OCI-LY1 (cell line): ENCODE measurements at regions not wholly inside any gene's neighbourhood (a gene's known extent, or its start where the extent isn't known, plus 50 kb on each side); places are given as distances from the start of the nearest gene placed in this dataset.
"Not testable (repeated sequence)": the region's sequence is repeated elsewhere in the genome, so short reads cannot be mapped to it uniquely, and the experiment has no call there.

Experiments used
- H2AFZ ChIP-seq: fragments of 200-600 bp; sonication (generic), shearing (Covaris generic); 2 replicates; pipeline ENCODE4 v1.6.0; 2014; ENCODE audit warnings: antibody characterized with exemption, mild to moderate bottlenecking, low read length
- H3F3A ChIP-seq: fragments of 200-600 bp; sonication (generic), shearing (Covaris generic); 2 replicates; pipeline ENCODE4 v1.6.0; 2014; ENCODE audit warnings: mild to moderate bottlenecking, antibody characterized with exemption, low read length, moderate library complexity; ENCODE audit not compliant: insufficient read depth
- H3K27ac ChIP-seq: fragments of 200-600 bp; sonication (generic); 2 replicates; pipeline ENCODE4 v1.5.1; 2014; ENCODE audit warnings: low read length, mixed run types, mild to moderate bottlenecking, low read depth; ENCODE audit not compliant: poor library complexity, severe bottlenecking
- H3K27me3 ChIP-seq: fragments of 200-600 bp; sonication (generic); 2 replicates; pipeline ENCODE4 v1.6.0; 2014; ENCODE audit warnings: antibody characterized with exemption, mild to moderate bottlenecking, low read length, moderate library complexity; ENCODE audit not compliant: insufficient read depth
- H3K36me3 ChIP-seq: fragments of 200-600 bp; sonication (generic); 2 replicates; pipeline ENCODE4 v1.6.1; 2014; ENCODE audit warnings: mild to moderate bottlenecking, antibody characterized with exemption, low read length, moderate library complexity, mixed read lengths; ENCODE audit not compliant: insufficient read depth
- H3K4me1 ChIP-seq: fragments of 200-600 bp; sonication (generic); 2 replicates; pipeline ENCODE4 v1.5.1; 2014; ENCODE audit warnings: mild to moderate bottlenecking, low read length, moderate library complexity; ENCODE audit not compliant: insufficient read depth, severe bottlenecking
- H3K4me2 ChIP-seq: fragments of 200-600 bp; sonication (generic), shearing (Covaris generic); 2 replicates; pipeline ENCODE4 v1.6.1; 2014; ENCODE audit warnings: low read length
- H3K4me3 ChIP-seq: fragments of 200-600 bp; sonication (generic); 2 replicates; pipeline ENCODE4 v1.5.1; 2014; ENCODE audit warnings: low read length, low read depth, mild to moderate bottlenecking, mixed read lengths; ENCODE audit not compliant: poor library complexity, severe bottlenecking
- H3K79me2 ChIP-seq: fragments of 200-600 bp; shearing (Covaris generic); 2 replicates; pipeline ENCODE4 v1.6.1; 2016; ENCODE audit warnings: mixed run types, low read length, mixed read lengths; ENCODE audit not compliant: insufficient read depth
- H3K9ac ChIP-seq: fragments of 200-600 bp; sonication (generic), shearing (Covaris generic); 2 replicates; pipeline ENCODE4 v1.6.1; 2014; ENCODE audit warnings: mild to moderate bottlenecking, low read length, mixed read lengths
- H3K9me2 ChIP-seq: fragments of 200-600 bp; sonication (generic), shearing (Covaris generic); 2 replicates; pipeline ENCODE4 v1.6.1; 2014; ENCODE audit warnings: low read depth, mild to moderate bottlenecking, low read length, mixed read lengths
- H3K9me3 ChIP-seq: fragments of 200-600 bp; shearing (Covaris generic); 2 replicates; pipeline ENCODE4 v1.6.1; 2014; ENCODE audit warnings: low read length, mixed read lengths
- H4K20me1 ChIP-seq: fragments of 200-600 bp; sonication (generic), shearing (Covaris generic); 2 replicates; pipeline ENCODE4 v1.6.0; 2016; ENCODE audit warnings: mild to moderate bottlenecking, low read length; ENCODE audit not compliant: insufficient read depth
- CTCF ChIP-seq: fragments of 200-600 bp; sonication (generic), shearing (Covaris generic); IDR thresholded peaks from 2 replicates; pipeline ENCODE4 v1.5.1; 2017; ENCODE audit warnings: mild to moderate bottlenecking, antibody characterized with exemption, low read length, moderate library complexity, mixed read lengths
- EZH2 ChIP-seq: fragments of 200-600 bp; sonication (generic), shearing (Covaris generic); IDR thresholded peaks from 2 replicates; pipeline ENCODE4 v1.8.0; 2017; ENCODE audit warnings: borderline replicate concordance, mixed run types, mild to moderate bottlenecking, antibody characterized with exemption, low read length, moderate library complexity, mixed read lengths

GRCh38 chr18:30855762-30856161 is 186.8 kb downstream of the DSC3 start:
- H3K4me1 ChIP-seq = no peaks in the 10 kb centered on the region
- no peak overlapping the region for H3K9ac ChIP-seq
- H3K4me2 ChIP-seq = no peak overlapping the region
- no peaks in the 10 kb centered on the region for H3K79me2 ChIP-seq
- no peaks in the 10 kb centered on the region for H3K9me2 ChIP-seq
- no peak overlapping the region for H2AFZ ChIP-seq
- no peaks in the 10 kb centered on the region for H3K36me3 ChIP-seq
- no peaks in the 10 kb centered on the region for H3F3A ChIP-seq
- no peak overlapping the region for H3K27ac ChIP-seq
- no peaks in the 10 kb centered on the region for H3K27me3 ChIP-seq
- no peaks in the 10 kb centered on the region for H3K9me3 ChIP-seq
- H4K20me1 ChIP-seq = no peaks in the 10 kb centered on the region
- TF ChIP-seq EZH2 (no peak), CTCF (no peak)
- H3K4me3 ChIP-seq = no peak overlapping the region

- H3K27me3 ChIP-seq = no peaks in the 10 kb centered on the region
- no peaks in the 10 kb centered on the region for H3K9me2 ChIP-seq
- no peak overlapping the region for H3K27ac ChIP-seq
- no peaks in the 10 kb centered on the region for H3K9me3 ChIP-seq
- no peaks in the 10 kb centered on the region for H3F3A ChIP-seq
- H3K79me2 ChIP-seq = no peaks in the 10 kb centered on the region
- H2AFZ ChIP-seq = no peak overlapping the region
- TF ChIP-seq EZH2 (no peak), CTCF (no peak)
- H3K36me3 ChIP-seq = no peaks in the 10 kb centered on the region
- H3K4me2 ChIP-seq = no peak overlapping the region
- H3K9ac ChIP-seq = no peak overlapping the region
- no peaks in the 10 kb centered on the region for H3K4me1 ChIP-seq
- no peak overlapping the region for H3K4me3 ChIP-seq
- H4K20me1 ChIP-seq = no peaks in the 10 kb centered on the region
These were observed 189.6 kb downstream of the DSC3 start for GRCh38 chr18:30852980-30853379.

- Histone ChIP-seq H3K79me2 (no peaks in the 10 kb centered on the region), H3K4me1 (no peaks in the 10 kb centered on the region), H2AFZ (no peak overlapping the region), H3K9ac (no peak overlapping the region), H3K36me3 (no peaks in the 10 kb centered on the region), H3K9me2 (no peaks in the 10 kb centered on the region), H4K20me1 (no peaks in the 10 kb centered on the region), H3K27ac (no peak overlapping the region), H3K4me2 (no peak overlapping the region), H3K27me3 (no peaks in the 10 kb centered on the region), H3K4me3 (no peak overlapping the region), H3F3A (no peaks in the 10 kb centered on the region), H3K9me3 (no peaks in the 10 kb centered on the region)
- TF ChIP-seq CTCF = no peak
- TF ChIP-seq EZH2 = no peak
These were observed 190.0 kb downstream of the DSC3 start for GRCh38 chr18:30852541-30852940.

GRCh38 chr18:30839056-30839561 is 203.4 kb downstream of the DSC3 start:
- not testable (repeated sequence) for H3K27ac ChIP-seq

More at GRCh38 chr18:30839056-30839561, 203.4 kb downstream of the DSC3 start:
- not testable (repeated sequence) for H3K9me3 ChIP-seq, H3K4me3 ChIP-seq, H2AFZ ChIP-seq, H3K9me2 ChIP-seq, H3K4me1 ChIP-seq, H3K79me2 ChIP-seq, H3F3A ChIP-seq, H3K9ac ChIP-seq, H3K4me2 ChIP-seq, H3K36me3 ChIP-seq, H3K27me3 ChIP-seq, H4K20me1 ChIP-seq
